MM.1S (cell line): ENCODE measurements at regions not wholly inside any gene's neighbourhood (a gene's known extent, or its start where the extent isn't known, plus 50 kb on each side); places are given as distances from the start of the nearest gene placed in this dataset.

Experiments
- CTCF ChIP-seq: fragments of 300-600 bp; sonication (generic); IDR thresholded peaks from 2 replicates; pipeline ENCODE4 v1.5.1; 2016; ENCODE audit warnings: antibody characterized with exemption, low read length, mixed read lengths
- EZH2 ChIP-seq: fragments of 300-600 bp; sonication (generic); optimal IDR thresholded peaks from 2 replicates; pipeline ENCODE3; 2017; ENCODE audit warnings: low read depth, mild to moderate bottlenecking, antibody characterized with exemption, low read length, mixed read lengths

- TF ChIP-seq CTCF (no peak), EZH2 (no peak)
Measured at GRCh38 chr5:103657301-103657700, 94.7 kb upstream of the NUDT12 start.
